Natural killer cell treated with Interleukin-12 subunit alpha and Interleukin-12 subunit beta and Interleukin-15 and Interleukin-18, amount 100 ng/mL, for 72 hours (primary cell): ENCODE measurements at regions not wholly inside any gene's neighbourhood (a gene's known extent, or its start where the extent isn't known, plus 50 kb on each side); places are given as distances from the start of the nearest gene placed in this dataset.
"Not testable (repeated sequence)": the region's sequence is repeated elsewhere in the genome, so short reads cannot be mapped to it uniquely, and the experiment has no call there.

Source experiments
- ATAC-seq, 2 donors: fragments of 150-1000 bp; cut with Tn5 transposase in 1 of 2; sonication (Bioruptor Pico), chemical (Tn5 transposase) in 1 of 2; 2 replicates each; pipeline ENCODE4 v1.10.0; 2021
- DNase-seq: peaks from one replicate; pipeline ENCODE4 v3.0.0; 2022; ENCODE audit warnings: low spot score
- H3K27ac Mint-ChIP-seq, 2 donors: 1 replicate in 1 of 2; 2 replicates in 1 of 2; pipeline ENCODE4 v1.8.0; 2022; ENCODE audit warnings: mixed read lengths in 2 of 2, mild to moderate bottlenecking in 1 of 2, moderate library complexity in 1 of 2
- H3K27me3 Mint-ChIP-seq, 2 donors: 1 replicate in 1 of 2; 2 replicates in 1 of 2; pipeline ENCODE4 v1.8.0; 2022; ENCODE audit warnings: mixed read lengths in 2 of 2
- H3K36me3 Mint-ChIP-seq: one replicate; pipeline ENCODE4 v1.8.0; 2022; ENCODE audit warnings: mixed read lengths
- H3K4me1 Mint-ChIP-seq, 2 donors: 1 replicate in 1 of 2; 2 replicates in 1 of 2; pipeline ENCODE4 v1.8.0; 2022; ENCODE audit warnings: low read depth in 2 of 2, mixed read lengths in 2 of 2, mild to moderate bottlenecking in 1 of 2
- H3K4me3 Mint-ChIP-seq: one replicate; pipeline ENCODE4 v1.8.0; 2022; ENCODE audit warnings: mixed read lengths
- H3K9me3 Mint-ChIP-seq: 2 replicates; pipeline ENCODE4 v1.8.0; 2022; ENCODE audit warnings: mixed read lengths

- no peak overlapping the region for H3K27ac Mint-ChIP-seq
- no peaks in the 10 kb centered on the region for H3K9me3 Mint-ChIP-seq
- H3K27me3 Mint-ChIP-seq: peaks cover 0 to 5% of the 10 kb centered on the region in 2 donors
- no peak overlapping the region for H3K4me3 Mint-ChIP-seq
- no peak for ATAC-seq
- DNase-seq: no peak
- no peaks in the 10 kb centered on the region for H3K36me3 Mint-ChIP-seq
- peaks cover 7 to 9% of the 10 kb centered on the region in 2 donors for H3K4me1 Mint-ChIP-seq
Observed at GRCh38 chr18:62458346-62458745, 64.5 kb upstream of the ZCCHC2 start.

GRCh38 chr18:62458868-62459716 is 63.7 kb upstream of the ZCCHC2 start:
- no peak for ATAC-seq
- no peak overlapping the region for H3K4me3 Mint-ChIP-seq
- DNase-seq: no peak
- H3K27me3 Mint-ChIP-seq: no peaks in the 10 kb centered on the region
- H3K4me1 Mint-ChIP-seq: peaks cover under 1 to 2% of the 10 kb centered on the region in 2 donors
- H3K36me3 Mint-ChIP-seq: no peaks in the 10 kb centered on the region
- no peak overlapping the region for H3K27ac Mint-ChIP-seq
- no peaks in the 10 kb centered on the region for H3K9me3 Mint-ChIP-seq

- ATAC-seq: no peak
- H3K27me3 Mint-ChIP-seq: peaks cover 0 to 3% of the 10 kb centered on the region in 2 donors
- no peak for DNase-seq
- no peaks in the 10 kb centered on the region for H3K9me3 Mint-ChIP-seq
- H3K36me3 Mint-ChIP-seq: no peaks in the 10 kb centered on the region
- no peak overlapping the region for H3K4me3 Mint-ChIP-seq
- H3K4me1 Mint-ChIP-seq: no peaks in the 10 kb centered on the region
- H3K27ac Mint-ChIP-seq: no peak overlapping the region
Observed at GRCh38 chr18:62460851-62461300, 61.9 kb upstream of the ZCCHC2 start.

GRCh38 chr18:62461591-62461990 is 61.2 kb upstream of the ZCCHC2 start:
- no peak for ATAC-seq
- Mint-ChIP-seq H3K27ac (no peak overlapping the region), H3K27me3 (peaks cover 0 to 3% of the 10 kb centered on the region in 2 donors), H3K9me3 (no peaks in the 10 kb centered on the region), H3K4me1 (no peaks in the 10 kb centered on the region), H3K4me3 (no peak overlapping the region), H3K36me3 (no peaks in the 10 kb centered on the region)
- no peak for DNase-seq

GRCh38 chr18:62464266-62464665 is 58.6 kb upstream of the ZCCHC2 start:
- ATAC-seq (no peak), DNase-seq (no peak)
- Mint-ChIP-seq H3K4me1 (no peaks in the 10 kb centered on the region), H3K27ac (no peak overlapping the region), H3K36me3 (no peaks in the 10 kb centered on the region), H3K9me3 (no peaks in the 10 kb centered on the region), H3K4me3 (no peak overlapping the region), H3K27me3 (peaks cover 5 to 8% of the 10 kb centered on the region in 2 donors)

- H3K4me1 Mint-ChIP-seq, H3K27ac Mint-ChIP-seq, DNase-seq, ATAC-seq, H3K4me3 Mint-ChIP-seq, H3K9me3 Mint-ChIP-seq: not testable (repeated sequence)
- peaks cover 35% of the 10 kb centered on the region for H3K36me3 Mint-ChIP-seq
- peaks cover 23 to 48% of the 10 kb centered on the region in 2 donors for H3K27me3 Mint-ChIP-seq
Observed at GRCh38 chr18:62469131-62469530, 53.7 kb upstream of the ZCCHC2 start.
